ENCODE measurements at regions not wholly inside any gene's neighbourhood (a gene's known extent, or its start where the extent isn't known, plus 50 kb on each side); places are given as distances from the start of the nearest gene placed in this dataset.

GRCh38 chr3:18054625-18055024 lies 312.2 kb upstream of the TBC1D5 start:
- Histone ChIP-seq H3K36me3 (ENCODE audit: control insufficient read depth in 1 of 2, insufficient read depth in 2 of 2, low read depth in 1 of 2, low read length in 2 of 2) (no peaks in the 10 kb centered on the region), H3K4ac (ENCODE audit: low read depth in 1 of 2, low read length in 2 of 2) (no peak overlapping the region), H4K91ac (ENCODE audit: low read length) (no peak overlapping the region), H3K9ac (ENCODE audit: low read length) (no peak overlapping the region), H3K79me1 (replicated peaks; ENCODE audit: low read length, poor library complexity, severe bottlenecking) (no peaks in the 10 kb centered on the region), H3K23ac (ENCODE audit: low read length in 2 of 2) (no peak overlapping the region), H4K8ac (ENCODE audit: low read length) (no peak overlapping the region), H3K18ac (ENCODE audit: low read depth in 1 of 2, low read length in 2 of 2) (no peak overlapping the region), H2AFZ (ENCODE audit: low read depth, low read length) (no peak overlapping the region), H3K4me1 (ENCODE audit: control insufficient read depth, insufficient read depth, low read depth, low read length) (peaks cover 1% of the 10 kb centered on the region), H3K4me3 (ENCODE audit: insufficient read depth in 1 of 2, low read depth in 1 of 2, low read length in 2 of 2) (no peak overlapping the region), H2BK15ac (ENCODE audit: low read depth, poor library complexity, severe bottlenecking) (no peak overlapping the region), H3K14ac (ENCODE audit: low read length in 2 of 2) (no peak overlapping the region), H2AK5ac (ENCODE audit: low read length, severe bottlenecking) (no peak overlapping the region), H2BK12ac (ENCODE audit: low read length in 2 of 2) (no peak overlapping the region), H3K27me3 (ENCODE audit: control insufficient read depth in 1 of 2, insufficient read depth in 1 of 2, low read length in 2 of 2) (no peaks in the 10 kb centered on the region), H2BK120ac (ENCODE audit: low read depth, low read length) (no peak overlapping the region), H3K9me3 (ENCODE audit: control insufficient read depth, low read length) (peaks cover 13% of the 10 kb centered on the region), H3K27ac (ENCODE audit: low read length, poor library complexity, severe bottlenecking) (no peak overlapping the region), H2BK5ac (ENCODE audit: low read depth, low read length, poor library complexity, severe bottlenecking) (no peak overlapping the region), H3K4me2 (ENCODE audit: low read length, poor library complexity, severe bottlenecking) (no peak overlapping the region)
- no peak for DNase-seq
- 36% methylated on average over 1 of the region's 1 CpG for WGBS

GRCh38 chr3:18051306-18051705 lies 308.9 kb upstream of the TBC1D5 start:
- H3K4me1 ChIP-seq (ENCODE audit: control insufficient read depth, insufficient read depth, low read depth, low read length), result peaks cover 1% of the 10 kb centered on the region
- H2BK5ac ChIP-seq (ENCODE audit: low read depth, low read length, poor library complexity, severe bottlenecking), result no peak overlapping the region
- no peaks in the 10 kb centered on the region for H3K36me3 ChIP-seq (ENCODE audit: control insufficient read depth in 1 of 2, insufficient read depth in 2 of 2, low read depth in 1 of 2, low read length in 2 of 2)
- H2BK120ac ChIP-seq (ENCODE audit: low read depth, low read length), result no peak overlapping the region
- no peak overlapping the region for H2BK15ac ChIP-seq (ENCODE audit: low read depth, poor library complexity, severe bottlenecking)
- no peak overlapping the region for H3K18ac ChIP-seq (ENCODE audit: low read depth in 1 of 2, low read length in 2 of 2)
- no peak overlapping the region for H3K9ac ChIP-seq (ENCODE audit: low read length)
- no peak for DNase-seq
- H3K27ac ChIP-seq (ENCODE audit: low read length, poor library complexity, severe bottlenecking), result no peak overlapping the region
- no peak overlapping the region for H3K23ac ChIP-seq (ENCODE audit: low read length in 2 of 2)
- H4K8ac ChIP-seq (ENCODE audit: low read length), result no peak overlapping the region
- H3K4ac ChIP-seq (ENCODE audit: low read depth in 1 of 2, low read length in 2 of 2), result no peak overlapping the region
- no peak overlapping the region for H3K4me3 ChIP-seq (ENCODE audit: insufficient read depth in 1 of 2, low read depth in 1 of 2, low read length in 2 of 2)
- H3K9me3 ChIP-seq (ENCODE audit: control insufficient read depth, low read length), result peaks cover 13% of the 10 kb centered on the region
- no peak overlapping the region for H3K4me2 ChIP-seq (ENCODE audit: low read length, poor library complexity, severe bottlenecking)
- H2AFZ ChIP-seq (ENCODE audit: low read depth, low read length), result no peak overlapping the region
- H3K27me3 ChIP-seq (ENCODE audit: control insufficient read depth in 1 of 2, insufficient read depth in 1 of 2, low read length in 2 of 2), result no peaks in the 10 kb centered on the region
- H2BK12ac ChIP-seq (ENCODE audit: low read length in 2 of 2), result no peak overlapping the region
- no peak overlapping the region for H2AK5ac ChIP-seq (ENCODE audit: low read length, severe bottlenecking)
- no peaks in the 10 kb centered on the region for H3K79me1 ChIP-seq (replicated peaks; ENCODE audit: low read length, poor library complexity, severe bottlenecking)
- H3K14ac ChIP-seq (ENCODE audit: low read length in 2 of 2), result no peak overlapping the region
- no peak overlapping the region for H4K91ac ChIP-seq (ENCODE audit: low read length)
- 70% methylated on average over 3 of the region's 3 CpGs for WGBS

GRCh38 chr3:18049096-18049495 lies 306.7 kb upstream of the TBC1D5 start:
- Histone ChIP-seq H4K91ac (ENCODE audit: low read length) (no peak overlapping the region), H3K4ac (ENCODE audit: low read depth in 1 of 2, low read length in 2 of 2) (no peak overlapping the region), H3K14ac (ENCODE audit: low read length in 2 of 2) (no peak overlapping the region), H3K23ac (ENCODE audit: low read length in 2 of 2) (no peak overlapping the region), H3K79me1 (replicated peaks; ENCODE audit: low read length, poor library complexity, severe bottlenecking) (no peaks in the 10 kb centered on the region), H2BK15ac (ENCODE audit: low read depth, poor library complexity, severe bottlenecking) (no peak overlapping the region), H2BK120ac (ENCODE audit: low read depth, low read length) (no peak overlapping the region), H3K27me3 (ENCODE audit: control insufficient read depth in 1 of 2, insufficient read depth in 1 of 2, low read length in 2 of 2) (no peaks in the 10 kb centered on the region), H3K36me3 (ENCODE audit: control insufficient read depth in 1 of 2, insufficient read depth in 2 of 2, low read depth in 1 of 2, low read length in 2 of 2) (no peaks in the 10 kb centered on the region), H3K4me1 (ENCODE audit: control insufficient read depth, insufficient read depth, low read depth, low read length) (peaks cover 1% of the 10 kb centered on the region), H2BK12ac (ENCODE audit: low read length in 2 of 2) (no peak overlapping the region), H3K4me3 (ENCODE audit: insufficient read depth in 1 of 2, low read depth in 1 of 2, low read length in 2 of 2) (no peak overlapping the region), H3K4me2 (ENCODE audit: low read length, poor library complexity, severe bottlenecking) (no peak overlapping the region), H2AFZ (ENCODE audit: low read depth, low read length) (no peak overlapping the region), H3K9ac (ENCODE audit: low read length) (no peak overlapping the region), H3K27ac (ENCODE audit: low read length, poor library complexity, severe bottlenecking) (no peak overlapping the region), H3K18ac (ENCODE audit: low read depth in 1 of 2, low read length in 2 of 2) (no peak overlapping the region), H2BK5ac (ENCODE audit: low read depth, low read length, poor library complexity, severe bottlenecking) (no peak overlapping the region), H2AK5ac (ENCODE audit: low read length, severe bottlenecking) (no peak overlapping the region), H4K8ac (ENCODE audit: low read length) (no peak overlapping the region), H3K9me3 (ENCODE audit: control insufficient read depth, low read length) (no peaks in the 10 kb centered on the region)
- WGBS, result no CpG with 5 or more reads among the region's 4 CpGs
- no peak for DNase-seq

- H3K23ac ChIP-seq (ENCODE audit: low read length in 2 of 2), result no peak overlapping the region
- H3K27me3 ChIP-seq (ENCODE audit: control insufficient read depth in 1 of 2, insufficient read depth in 1 of 2, low read length in 2 of 2), result no peaks in the 10 kb centered on the region
- H2BK120ac ChIP-seq (ENCODE audit: low read depth, low read length), result no peak overlapping the region
- no peak overlapping the region for H3K9ac ChIP-seq (ENCODE audit: low read length)
- no peak overlapping the region for H3K14ac ChIP-seq (ENCODE audit: low read length in 2 of 2)
- H3K4me3 ChIP-seq (ENCODE audit: insufficient read depth in 1 of 2, low read depth in 1 of 2, low read length in 2 of 2), result no peak overlapping the region
- no peak overlapping the region for H3K4me2 ChIP-seq (ENCODE audit: low read length, poor library complexity, severe bottlenecking)
- no peak overlapping the region for H2BK5ac ChIP-seq (ENCODE audit: low read depth, low read length, poor library complexity, severe bottlenecking)
- no peak overlapping the region for H3K18ac ChIP-seq (ENCODE audit: low read depth in 1 of 2, low read length in 2 of 2)
- no peak overlapping the region for H4K8ac ChIP-seq (ENCODE audit: low read length)
- no peak overlapping the region for H2AFZ ChIP-seq (ENCODE audit: low read depth, low read length)
- H2BK12ac ChIP-seq (ENCODE audit: low read length in 2 of 2), result no peak overlapping the region
- H3K4ac ChIP-seq (ENCODE audit: low read depth in 1 of 2, low read length in 2 of 2), result no peak overlapping the region
- DNase-seq, result no peak
- H2BK15ac ChIP-seq (ENCODE audit: low read depth, poor library complexity, severe bottlenecking), result no peak overlapping the region
- H3K79me1 ChIP-seq (replicated peaks; ENCODE audit: low read length, poor library complexity, severe bottlenecking), result no peaks in the 10 kb centered on the region
- peaks cover 1% of the 10 kb centered on the region for H3K4me1 ChIP-seq (ENCODE audit: control insufficient read depth, insufficient read depth, low read depth, low read length)
- H3K36me3 ChIP-seq (ENCODE audit: control insufficient read depth in 1 of 2, insufficient read depth in 2 of 2, low read depth in 1 of 2, low read length in 2 of 2), result no peaks in the 10 kb centered on the region
- no peaks in the 10 kb centered on the region for H3K9me3 ChIP-seq (ENCODE audit: control insufficient read depth, low read length)
- H3K27ac ChIP-seq (ENCODE audit: low read length, poor library complexity, severe bottlenecking), result no peak overlapping the region
- no peak overlapping the region for H4K91ac ChIP-seq (ENCODE audit: low read length)
- WGBS, result 89% methylated on average over 2 of the region's 2 CpGs
- no peak overlapping the region for H2AK5ac ChIP-seq (ENCODE audit: low read length, severe bottlenecking)
Observed at GRCh38 chr3:18047052-18047451, 304.6 kb upstream of the TBC1D5 start.

All from mesenchymal stem cell (in vitro differentiated cells and primary cell).